ENCODE measurements at regions not wholly inside any gene's neighbourhood (a gene's known extent, or its start where the extent isn't known, plus 50 kb on each side); places are given as distances from the start of the nearest gene placed in this dataset.

DNA sequence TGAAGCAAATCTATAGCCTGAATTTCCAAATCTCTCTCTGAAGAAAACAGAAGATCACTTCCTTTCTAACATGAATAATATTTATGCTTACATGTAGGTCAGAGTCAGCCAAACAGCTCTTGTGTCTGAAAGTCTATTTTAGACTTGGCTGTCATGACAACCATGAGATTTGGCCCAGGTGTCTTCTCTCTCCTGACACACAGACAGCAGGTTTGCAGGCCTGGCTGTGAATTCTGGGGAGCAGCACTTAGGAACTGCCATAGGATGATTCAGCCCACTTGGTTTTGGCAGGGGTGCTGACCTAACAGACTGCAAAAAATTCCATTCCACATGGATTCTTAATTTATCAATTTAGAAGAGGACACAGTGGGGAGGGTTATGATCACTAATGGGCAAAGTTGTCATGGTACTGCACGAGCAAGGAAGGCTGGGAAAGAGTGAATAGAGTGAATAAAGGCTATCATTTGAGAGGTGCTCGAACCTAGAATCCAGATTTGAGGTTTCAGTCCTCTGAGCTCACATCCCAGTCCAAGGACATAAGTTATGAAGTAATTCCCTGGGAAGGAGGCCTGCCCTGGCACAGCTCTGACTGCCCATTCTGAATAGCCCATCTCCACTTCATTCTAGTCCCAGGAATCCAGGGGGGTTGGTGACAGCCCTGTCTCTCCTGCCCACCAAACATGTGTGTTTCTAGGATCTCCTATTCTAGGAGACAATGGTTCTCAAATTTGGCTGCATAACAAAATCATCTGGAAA lies 453.9 kb upstream of the TRIB2 start:
- peaks cover 0 to 5% (median 3%) of the 10 kb centered on the region in 5 donors for H3K4me1 ChIP-seq (ENCODE audit: control insufficient read depth in 5 of 5, insufficient read depth in 5 of 5, low read length in 5 of 5)
- no peak overlapping the region for H3K9ac ChIP-seq (ENCODE audit: low read length in 5 of 5)
- H3K27me3 ChIP-seq (ENCODE audit: control insufficient read depth in 5 of 5, insufficient read depth in 4 of 5, low read length in 5 of 5): no peaks in the 10 kb centered on the region
- H3K4me3 ChIP-seq (ENCODE audit: low read depth in 1 of 5, low read length in 5 of 5): no peak overlapping the region
- H3K27ac ChIP-seq (ENCODE audit: low read depth, low read length): no peak overlapping the region
- H3K9me3 ChIP-seq (ENCODE audit: control insufficient read depth in 5 of 5, low read length in 5 of 5): no peaks in the 10 kb centered on the region
- no peaks in the 10 kb centered on the region for H3K36me3 ChIP-seq (ENCODE audit: control insufficient read depth in 5 of 5, insufficient read depth in 5 of 5, low read length in 5 of 5)

DNA sequence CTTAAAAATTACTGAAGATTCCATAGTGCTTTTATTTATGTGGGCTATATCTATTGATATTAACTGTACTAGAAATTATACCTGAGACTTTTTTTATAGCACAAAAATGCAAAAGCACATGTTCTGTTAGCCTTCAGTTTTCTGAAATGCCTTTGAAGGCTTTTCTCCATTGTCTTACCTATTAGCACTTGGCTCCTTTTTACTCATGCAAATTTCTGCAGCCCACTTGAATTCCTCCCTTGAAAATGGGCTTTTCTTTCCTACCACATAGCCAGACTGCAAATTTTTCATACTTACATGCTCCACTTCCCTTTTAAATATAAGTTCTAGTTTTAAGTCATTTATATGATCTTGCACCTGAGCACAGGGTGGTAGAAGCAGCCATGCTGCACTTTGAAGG lies 453.0 kb upstream of the TRIB2 start:
- Histone ChIP-seq H3K9me3 (ENCODE audit: control insufficient read depth in 5 of 5, low read length in 5 of 5) (no peaks in the 10 kb centered on the region), H3K4me3 (ENCODE audit: low read depth in 1 of 5, low read length in 5 of 5) (no peak overlapping the region), H3K27me3 (ENCODE audit: control insufficient read depth in 5 of 5, insufficient read depth in 4 of 5, low read length in 5 of 5) (no peaks in the 10 kb centered on the region), H3K4me1 (ENCODE audit: control insufficient read depth in 5 of 5, insufficient read depth in 5 of 5, low read length in 5 of 5) (peaks cover 0 to 5% (median 3%) of the 10 kb centered on the region in 5 donors), H3K9ac (ENCODE audit: low read length in 5 of 5) (no peak overlapping the region), H3K36me3 (ENCODE audit: control insufficient read depth in 5 of 5, insufficient read depth in 5 of 5, low read length in 5 of 5) (no peaks in the 10 kb centered on the region), H3K27ac (ENCODE audit: low read depth, low read length) (no peak overlapping the region)

DNA sequence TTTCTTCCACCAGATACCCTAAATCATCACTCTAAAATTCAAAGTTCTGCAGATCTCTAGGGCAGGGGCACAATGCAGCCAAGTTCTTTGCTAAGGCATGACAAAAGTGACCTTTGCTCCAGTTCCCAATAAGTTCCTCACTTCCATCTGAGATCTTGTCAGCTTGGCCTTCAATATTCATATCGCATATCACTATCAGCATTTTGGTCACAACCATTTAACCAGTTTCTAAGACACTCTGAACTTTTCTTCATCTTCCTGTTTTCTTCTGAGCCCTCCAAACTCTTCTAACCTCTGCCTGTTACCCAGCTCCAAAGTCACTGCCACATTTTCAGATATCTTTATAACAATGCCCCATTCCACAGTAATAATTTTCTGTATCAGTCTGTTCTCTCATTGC lies 452.6 kb upstream of the TRIB2 start:
- Histone ChIP-seq H3K4me3 (ENCODE audit: low read depth in 1 of 5, low read length in 5 of 5) (no peak overlapping the region), H3K9ac (ENCODE audit: low read length in 5 of 5) (no peak overlapping the region), H3K9me3 (ENCODE audit: control insufficient read depth in 5 of 5, low read length in 5 of 5) (no peaks in the 10 kb centered on the region), H3K27ac (ENCODE audit: low read depth, low read length) (no peak overlapping the region), H3K36me3 (ENCODE audit: control insufficient read depth in 5 of 5, insufficient read depth in 5 of 5, low read length in 5 of 5) (no peaks in the 10 kb centered on the region), H3K4me1 (ENCODE audit: control insufficient read depth in 5 of 5, insufficient read depth in 5 of 5, low read length in 5 of 5) (peaks cover 0 to 5% (median 3%) of the 10 kb centered on the region in 5 donors), H3K27me3 (ENCODE audit: control insufficient read depth in 5 of 5, insufficient read depth in 4 of 5, low read length in 5 of 5) (no peaks in the 10 kb centered on the region)

DNA sequence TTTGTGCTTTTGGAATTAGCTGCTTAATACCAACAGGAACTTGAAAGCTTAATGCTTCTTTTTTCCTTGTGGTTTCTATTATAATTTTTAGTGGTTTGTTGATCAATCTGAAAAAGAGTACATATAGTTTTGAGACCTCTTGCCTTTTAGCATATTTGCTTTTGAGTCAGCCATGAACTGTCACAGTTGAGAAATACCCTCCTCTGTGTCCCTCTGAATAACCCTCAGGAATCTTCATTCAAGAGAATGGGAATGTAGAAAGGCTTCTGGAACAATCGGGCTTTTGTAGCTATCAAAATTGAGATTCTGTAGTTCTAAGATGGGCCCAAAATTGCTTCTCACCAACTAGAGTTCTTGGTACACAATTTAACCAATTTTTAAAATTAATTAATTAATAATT lies 451.1 kb upstream of the TRIB2 start:
- Histone ChIP-seq H3K27me3 (ENCODE audit: control insufficient read depth in 5 of 5, insufficient read depth in 4 of 5, low read length in 5 of 5) (no peaks in the 10 kb centered on the region), H3K4me1 (ENCODE audit: control insufficient read depth in 5 of 5, insufficient read depth in 5 of 5, low read length in 5 of 5) (peaks cover 0 to 5% (median 3%) of the 10 kb centered on the region in 5 donors), H3K9me3 (ENCODE audit: control insufficient read depth in 5 of 5, low read length in 5 of 5) (no peaks in the 10 kb centered on the region), H3K9ac (ENCODE audit: low read length in 5 of 5) (no peak overlapping the region), H3K27ac (ENCODE audit: low read depth, low read length) (no peak overlapping the region), H3K36me3 (ENCODE audit: control insufficient read depth in 5 of 5, insufficient read depth in 5 of 5, low read length in 5 of 5) (no peaks in the 10 kb centered on the region), H3K4me3 (ENCODE audit: low read depth in 1 of 5, low read length in 5 of 5) (no peak overlapping the region)

DNA sequence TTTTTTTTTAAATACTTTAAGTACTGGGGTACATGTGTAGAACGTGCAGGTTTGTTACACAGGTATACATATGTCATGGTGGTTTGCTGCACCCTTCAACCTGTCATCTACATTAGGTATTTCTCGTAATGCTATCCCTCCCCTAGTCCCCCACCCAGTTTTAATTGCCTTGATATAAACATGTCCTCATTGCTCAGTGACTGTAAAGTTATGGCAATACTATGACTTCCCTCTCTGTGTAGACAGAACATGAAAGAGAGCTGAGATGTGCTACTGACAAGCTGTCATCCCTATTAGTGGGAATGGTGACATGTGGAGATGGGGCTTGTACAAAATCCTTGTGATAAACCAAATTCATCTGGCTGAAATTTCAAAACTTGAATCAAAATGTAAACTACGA lies 449.7 kb upstream of the TRIB2 start:
- peaks cover 0 to 5% (median 3%) of the 10 kb centered on the region in 5 donors for H3K4me1 ChIP-seq (ENCODE audit: control insufficient read depth in 5 of 5, insufficient read depth in 5 of 5, low read length in 5 of 5)
- H3K9ac ChIP-seq (ENCODE audit: low read length in 5 of 5): no peak overlapping the region
- H3K27ac ChIP-seq (ENCODE audit: low read depth, low read length): no peak overlapping the region
- H3K9me3 ChIP-seq (ENCODE audit: control insufficient read depth in 5 of 5, low read length in 5 of 5): no peaks in the 10 kb centered on the region
- no peaks in the 10 kb centered on the region for H3K36me3 ChIP-seq (ENCODE audit: control insufficient read depth in 5 of 5, insufficient read depth in 5 of 5, low read length in 5 of 5)
- H3K4me3 ChIP-seq (ENCODE audit: low read depth in 1 of 5, low read length in 5 of 5): no peak overlapping the region
- H3K27me3 ChIP-seq (ENCODE audit: control insufficient read depth in 5 of 5, insufficient read depth in 4 of 5, low read length in 5 of 5): no peaks in the 10 kb centered on the region

DNA sequence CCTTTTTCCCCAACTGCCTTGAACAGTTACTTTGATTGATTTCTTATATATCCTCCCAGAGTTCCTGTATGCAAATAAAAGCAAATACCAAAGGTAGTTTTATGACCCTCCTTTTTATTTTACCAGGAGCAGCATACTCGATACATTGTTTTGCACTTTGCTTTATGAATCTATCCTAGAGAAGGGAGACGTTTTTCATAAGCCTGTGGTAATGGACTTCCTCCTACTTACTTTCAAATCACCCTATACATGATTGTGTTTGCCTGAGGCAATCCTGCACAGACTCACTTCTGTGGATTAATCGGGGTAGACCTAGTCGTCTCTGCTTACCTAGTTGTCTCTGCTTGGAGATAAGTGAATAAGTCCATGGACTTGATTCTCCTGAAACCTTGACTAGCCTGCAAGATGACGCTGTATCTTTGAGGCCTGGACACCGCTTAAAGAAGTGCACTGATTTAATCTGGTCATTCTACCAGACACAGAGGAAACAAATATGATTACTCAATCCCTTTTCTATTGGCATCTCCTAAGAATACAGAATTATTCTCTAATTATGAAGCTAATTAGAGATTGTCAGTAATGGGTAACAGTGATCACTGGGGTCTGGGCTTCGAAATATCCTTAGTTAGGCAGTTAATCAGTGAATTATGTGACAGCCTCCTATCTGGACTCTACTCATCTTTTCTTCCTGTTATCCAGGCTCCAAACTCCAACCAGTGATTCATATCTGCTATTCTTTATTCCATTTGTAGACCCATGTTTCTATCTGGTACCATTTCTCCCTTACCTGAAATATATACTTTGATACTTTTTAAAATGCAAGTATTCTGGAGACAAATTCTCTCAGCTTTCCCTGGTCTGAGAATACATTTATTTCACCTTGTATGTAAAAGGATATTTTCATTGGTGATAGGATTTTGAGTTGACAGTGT lies 447.4 kb upstream of the TRIB2 start:
- Histone ChIP-seq H3K9ac (ENCODE audit: low read length in 5 of 5) (no peak overlapping the region), H3K4me1 (ENCODE audit: control insufficient read depth in 5 of 5, insufficient read depth in 5 of 5, low read length in 5 of 5) (no peaks in the 10 kb centered on the region), H3K4me3 (ENCODE audit: low read depth in 1 of 5, low read length in 5 of 5) (no peak overlapping the region), H3K36me3 (ENCODE audit: control insufficient read depth in 5 of 5, insufficient read depth in 5 of 5, low read length in 5 of 5) (no peaks in the 10 kb centered on the region), H3K27me3 (ENCODE audit: control insufficient read depth in 5 of 5, insufficient read depth in 4 of 5, low read length in 5 of 5) (no peaks in the 10 kb centered on the region), H3K9me3 (ENCODE audit: control insufficient read depth in 5 of 5, low read length in 5 of 5) (no peaks in the 10 kb centered on the region), H3K27ac (ENCODE audit: low read depth, low read length) (no peak overlapping the region)

DNA sequence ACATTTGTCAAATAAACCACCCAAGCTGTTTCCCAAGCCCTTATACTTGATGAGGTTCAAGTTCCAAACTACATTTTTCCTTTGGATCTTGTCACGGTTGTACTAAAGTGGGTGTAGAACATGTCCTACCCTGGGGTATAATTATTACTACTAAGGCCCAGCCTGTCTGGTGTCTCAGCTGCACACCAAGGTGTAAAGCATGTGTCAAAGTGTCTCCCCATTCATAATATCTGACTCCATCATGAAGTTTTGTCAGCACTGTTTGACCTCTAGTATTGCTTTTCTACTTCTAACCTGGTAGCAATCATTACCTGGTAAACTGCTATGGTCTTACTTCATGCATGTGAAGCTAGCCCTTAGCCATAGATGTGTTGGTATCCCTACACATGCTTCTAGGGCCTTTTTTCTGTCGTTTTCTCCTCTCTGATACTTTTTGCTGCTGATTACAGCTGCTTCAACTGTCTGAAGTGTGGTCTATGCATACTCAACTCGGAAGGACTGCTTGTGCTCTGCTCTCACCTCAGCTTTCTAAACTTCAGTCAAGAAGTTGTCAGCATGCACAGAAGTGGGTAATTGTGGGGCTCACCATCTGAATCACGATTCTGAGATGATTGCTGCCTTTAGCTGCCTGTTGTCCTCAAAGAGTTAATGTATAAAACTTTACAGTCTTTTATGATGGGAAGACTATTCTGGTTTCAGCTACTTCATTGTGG lies 445.7 kb upstream of the TRIB2 start:
- H3K9me3 ChIP-seq (ENCODE audit: control insufficient read depth in 5 of 5, low read length in 5 of 5): no peaks in the 10 kb centered on the region
- no peak overlapping the region for H3K27ac ChIP-seq (ENCODE audit: low read depth, low read length)
- H3K4me3 ChIP-seq (ENCODE audit: low read depth in 1 of 5, low read length in 5 of 5): no peak overlapping the region
- no peaks in the 10 kb centered on the region for H3K36me3 ChIP-seq (ENCODE audit: control insufficient read depth in 5 of 5, insufficient read depth in 5 of 5, low read length in 5 of 5)
- no peak overlapping the region for H3K9ac ChIP-seq (ENCODE audit: low read length in 5 of 5)
- H3K4me1 ChIP-seq (ENCODE audit: control insufficient read depth in 5 of 5, insufficient read depth in 5 of 5, low read length in 5 of 5): no peaks in the 10 kb centered on the region
- no peaks in the 10 kb centered on the region for H3K27me3 ChIP-seq (ENCODE audit: control insufficient read depth in 5 of 5, insufficient read depth in 4 of 5, low read length in 5 of 5)

DNA sequence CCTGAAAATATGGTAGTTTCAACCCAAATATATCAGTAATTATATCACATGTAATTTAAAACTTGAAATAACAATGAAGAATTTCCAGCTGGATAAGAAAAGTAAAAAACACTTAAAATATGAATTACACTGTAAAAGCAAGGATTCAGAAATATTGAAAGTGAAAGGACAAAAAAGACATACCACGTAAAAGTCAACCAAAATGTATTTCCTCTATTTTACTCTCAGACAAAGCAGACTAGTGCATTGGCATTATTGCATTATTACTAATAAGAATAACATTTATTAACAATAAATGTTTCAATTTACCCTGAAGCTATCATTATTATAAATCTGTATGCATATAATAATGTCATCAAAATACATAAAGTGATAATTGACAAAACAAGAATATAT lies 445.1 kb upstream of the TRIB2 start:
- Histone ChIP-seq H3K4me1 (ENCODE audit: control insufficient read depth in 5 of 5, insufficient read depth in 5 of 5, low read length in 5 of 5) (no peaks in the 10 kb centered on the region), H3K4me3 (ENCODE audit: low read depth in 1 of 5, low read length in 5 of 5) (no peak overlapping the region), H3K9ac (ENCODE audit: low read length in 5 of 5) (no peak overlapping the region), H3K27me3 (ENCODE audit: control insufficient read depth in 5 of 5, insufficient read depth in 4 of 5, low read length in 5 of 5) (no peaks in the 10 kb centered on the region), H3K27ac (ENCODE audit: low read depth, low read length) (no peak overlapping the region), H3K36me3 (ENCODE audit: control insufficient read depth in 5 of 5, insufficient read depth in 5 of 5, low read length in 5 of 5) (no peaks in the 10 kb centered on the region), H3K9me3 (ENCODE audit: control insufficient read depth in 5 of 5, low read length in 5 of 5) (no peaks in the 10 kb centered on the region)

DNA sequence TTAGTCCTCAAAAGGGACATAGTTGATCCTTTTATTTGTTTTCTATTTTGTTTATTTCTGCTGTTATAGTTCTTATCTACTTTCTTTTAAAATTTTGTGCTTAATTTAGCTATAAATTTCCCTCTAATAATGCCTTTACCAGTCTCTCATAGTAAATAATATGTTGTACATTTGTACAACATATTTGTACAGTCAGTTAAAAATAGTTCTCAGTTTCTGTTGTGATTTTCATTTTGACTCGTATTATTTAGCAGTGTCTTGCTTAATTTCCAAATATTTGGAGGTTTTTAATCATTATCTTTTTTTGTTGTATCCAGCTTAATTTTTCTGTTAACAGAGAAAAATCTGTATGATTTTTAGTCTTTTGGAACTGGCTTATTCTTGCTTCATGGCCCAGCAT lies 443.6 kb upstream of the TRIB2 start:
- no peaks in the 10 kb centered on the region for H3K27me3 ChIP-seq (ENCODE audit: control insufficient read depth in 5 of 5, insufficient read depth in 4 of 5, low read length in 5 of 5)
- H3K36me3 ChIP-seq (ENCODE audit: control insufficient read depth in 5 of 5, insufficient read depth in 5 of 5, low read length in 5 of 5): no peaks in the 10 kb centered on the region
- H3K4me3 ChIP-seq (ENCODE audit: low read depth in 1 of 5, low read length in 5 of 5): no peak overlapping the region
- no peaks in the 10 kb centered on the region for H3K9me3 ChIP-seq (ENCODE audit: control insufficient read depth in 5 of 5, low read length in 5 of 5)
- no peak overlapping the region for H3K27ac ChIP-seq (ENCODE audit: low read depth, low read length)
- H3K4me1 ChIP-seq (ENCODE audit: control insufficient read depth in 5 of 5, insufficient read depth in 5 of 5, low read length in 5 of 5): peaks cover 0 to 12% (median 0%) of the 10 kb centered on the region in 5 donors
- H3K9ac ChIP-seq (ENCODE audit: low read length in 5 of 5): no peak overlapping the region

DNA sequence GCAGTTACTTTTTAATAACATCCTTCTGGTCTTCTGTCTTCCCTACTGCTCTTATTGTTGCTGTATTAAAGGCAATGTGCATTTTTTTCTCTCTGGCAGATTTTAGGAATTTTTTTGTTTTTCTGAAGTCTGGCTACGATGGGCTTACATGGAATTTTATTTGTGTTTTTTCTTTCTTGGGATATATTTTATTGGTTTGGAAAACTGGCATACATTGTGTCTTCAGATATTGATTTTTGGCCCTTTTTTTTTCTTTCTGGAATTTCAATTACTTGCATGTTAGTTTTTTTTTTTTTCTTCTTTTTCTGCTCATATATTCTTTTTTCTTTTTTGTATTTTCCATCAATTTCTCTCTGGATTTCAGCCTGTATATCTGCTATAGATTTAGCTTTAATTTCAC lies 442.1 kb upstream of the TRIB2 start:
- Histone ChIP-seq H3K4me1 (ENCODE audit: control insufficient read depth in 5 of 5, insufficient read depth in 5 of 5, low read length in 5 of 5) (peaks cover 0 to 12% (median 0%) of the 10 kb centered on the region in 5 donors), H3K9me3 (ENCODE audit: control insufficient read depth in 5 of 5, low read length in 5 of 5) (no peaks in the 10 kb centered on the region), H3K27ac (ENCODE audit: low read depth, low read length) (no peak overlapping the region), H3K4me3 (ENCODE audit: low read depth in 1 of 5, low read length in 5 of 5) (no peak overlapping the region), H3K27me3 (ENCODE audit: control insufficient read depth in 5 of 5, insufficient read depth in 4 of 5, low read length in 5 of 5) (no peaks in the 10 kb centered on the region), H3K9ac (ENCODE audit: low read length in 5 of 5) (no peak overlapping the region), H3K36me3 (ENCODE audit: control insufficient read depth in 5 of 5, insufficient read depth in 5 of 5, low read length in 5 of 5) (no peaks in the 10 kb centered on the region)

All from subcutaneous abdominal adipose tissue (tissue), 5 donors.